ENCODE measurements at regions not wholly inside any gene's neighbourhood (a gene's known extent, or its start where the extent isn't known, plus 50 kb on each side); places are given as distances from the start of the nearest gene placed in this dataset.

GRCh38 chr13:105530468-105530867 is 1005.0 kb downstream of the EFNB2 start:
- Histone ChIP-seq H3K9ac (replicated peaks in 1 of 4; ENCODE audit: extremely low read depth in 1 of 4, low read depth in 3 of 4, low read length in 3 of 4) (no peak overlapping the region), H3K18ac (ENCODE audit: extremely low read depth, low read length) (no peak overlapping the region), H3K56ac (replicated peaks; ENCODE audit: insufficient read length, low read depth, low read length) (no peak overlapping the region), H3K4me1 (replicated peaks in 1 of 4; ENCODE audit: control insufficient read depth in 3 of 4, insufficient read depth in 4 of 4, low read length in 3 of 4) (no peaks in the 10 kb centered on the region), H2BK15ac (ENCODE audit: low read length) (no peak overlapping the region), H4K20me1 (replicated peaks in 1 of 2; ENCODE audit: control insufficient read depth in 1 of 2, insufficient read depth in 2 of 2, low read length in 2 of 2) (no peaks in the 10 kb centered on the region), H2AFZ (ENCODE audit: low read length) (no peak overlapping the region), H3K27ac (ENCODE audit: low read depth, low read length) (no peak overlapping the region), H3K23me2 (ENCODE audit: low read depth, low read length) (no peaks in the 10 kb centered on the region), H2AK5ac (ENCODE audit: low read depth, low read length) (no peak overlapping the region), H4K91ac (replicated peaks; ENCODE audit: insufficient read length, low read length) (no peak overlapping the region), H2BK120ac (replicated peaks; ENCODE audit: low read depth, low read length) (no peak overlapping the region), H3K79me1 (ENCODE audit: low read depth, low read length) (no peaks in the 10 kb centered on the region), H2BK5ac (ENCODE audit: low read depth, low read length) (no peak overlapping the region), H3K27me3 (replicated peaks in 1 of 4; ENCODE audit: control insufficient read depth in 3 of 4, extremely low read depth in 1 of 4, insufficient read depth in 3 of 4, low read length in 3 of 4) (no peaks in the 10 kb centered on the region), H3K9me3 (ENCODE audit: insufficient read depth in 2 of 2, low read depth in 1 of 2, low read length in 1 of 2) (no peaks in the 10 kb centered on the region), H3K79me2 (ENCODE audit: control insufficient read depth in 1 of 2, insufficient read depth in 2 of 2, low read length in 2 of 2) (no peaks in the 10 kb centered on the region), H3K4me2 (ENCODE audit: insufficient read depth in 1 of 2, low read depth in 2 of 2, low read length in 2 of 2) (no peak overlapping the region), H2BK12ac (ENCODE audit: low read depth, low read length) (no peak overlapping the region), H3K14ac (ENCODE audit: insufficient read length) (no peak overlapping the region), H3K4me3 (ENCODE audit: extremely low read depth in 1 of 4, insufficient read depth in 2 of 4, low read depth in 3 of 4, low read length in 4 of 4) (no peak overlapping the region), H4K5ac (ENCODE audit: insufficient read length, low read depth, low read length) (no peak overlapping the region), H3K23ac (ENCODE audit: insufficient read length) (no peak overlapping the region), H2BK20ac (ENCODE audit: low read length) (no peak overlapping the region), H3K36me3 (ENCODE audit: control insufficient read depth in 2 of 4, insufficient read depth in 4 of 4, low read length in 3 of 4) (no peaks in the 10 kb centered on the region), H4K8ac (ENCODE audit: extremely low read depth, insufficient read depth, low read length) (no peak overlapping the region), H3K4ac (replicated peaks; ENCODE audit: insufficient read length, low read depth, low read length) (no peak overlapping the region)
- 95% methylated on average over 3 of the region's 3 CpGs; no CpG with 5 or more reads in 1 of the 2 experiments for WGBS, 2 experiments (ENCODE audit: extremely low coverage in 1 of 2, insufficient coverage in 1 of 2, insufficient read length in 1 of 2, insufficient replicate concordance in 2 of 2, low coverage in 1 of 2, low lambda C conversion rate in 2 of 2, missing lambda C conversion rate in 1 of 2)
- FAIRE-seq (no peak), DNase-seq (ENCODE audit: low read depth in 1 of 2, low spot score in 2 of 2) (no peak)
- TF ChIP-seq FOSL1 (IDR thresholded peaks at IDR 0.05; ENCODE audit: insufficient read depth, low read depth, low read length) (no peak), BACH1 (IDR thresholded peaks at IDR 0.05; ENCODE audit: low read length) (peak; percentile 54; the same call in 1 of the 2 replicates), SAP30 (IDR thresholded peaks at IDR 0.05; ENCODE audit: insufficient read depth, insufficient replicate concordance, low read length) (no peak), NRF1 (IDR thresholded peaks at IDR 0.05; ENCODE audit: low read depth, low read length) (no peak), SP4 (IDR thresholded peaks at IDR 0.05; ENCODE audit: low read length) (no peak), BRCA1 (IDR thresholded peaks at IDR 0.05; ENCODE audit: low read depth, low read length) (no peak), RAD21 (IDR thresholded peaks at IDR 0.05 in 1 of 2, conservative IDR thresholded peaks at IDR 0.05 in 1 of 2; ENCODE audit: low read depth in 2 of 2, low read length in 2 of 2) (no peak), SIN3A (conservative IDR thresholded peaks at IDR 0.05 in 1 of 2, IDR thresholded peaks at IDR 0.05 in 1 of 2; ENCODE audit: low read depth in 1 of 2, low read length in 2 of 2) (no peak), JUND (IDR thresholded peaks at IDR 0.05; ENCODE audit: low read length) (no peak), MAFK (IDR thresholded peaks at IDR 0.05; ENCODE audit: low read depth, low read length) (peak; percentile 17; the same call in 1 of the 2 replicates), GABPA (IDR thresholded peaks at IDR 0.05; ENCODE audit: borderline replicate concordance, insufficient read depth, low read length) (no peak), KDM4A (IDR thresholded peaks at IDR 0.05; ENCODE audit: low read depth, low read length, severe bottlenecking) (no peak), CBX8 (IDR thresholded peaks at IDR 0.05; ENCODE audit: borderline replicate concordance, low read depth, low read length) (no peak)
- TF ChIP-seq, protein P1, sequence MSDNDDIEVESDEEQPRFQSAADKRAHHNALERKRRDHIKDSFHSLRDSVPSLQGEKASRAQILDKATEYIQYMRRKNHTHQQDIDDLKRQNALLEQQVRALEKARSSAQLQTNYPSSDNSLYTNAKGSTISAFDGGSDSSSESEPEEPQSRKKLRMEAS (IDR thresholded peaks at IDR 0.05), result no peak
- CTCF ChIA-PET (ENCODE audit: partially characterized antibody), result interaction anchor here (0.7 to 1.0 kb wide), 2 partner anchors 29 to 37 kb away, joined by 3 read pairs; no protein-coding TSS in a partner anchor
- POLR2A ChIA-PET (ENCODE audit: partially characterized antibody), result no interaction called here
